ENCODE measurements at regions not wholly inside any gene's neighbourhood (a gene's known extent, or its start where the extent isn't known, plus 50 kb on each side); places are given as distances from the start of the nearest gene placed in this dataset.
"Not testable (repeated sequence)": the region's sequence is repeated elsewhere in the genome, so short reads cannot be mapped to it uniquely, and the experiment has no call there.

- TF ChIP-seq POLR2A (IDR thresholded peaks at IDR 0.05; ENCODE audit: low read length); GATA1 (IDR thresholded peaks at IDR 0.05; ENCODE audit: low read depth, low read length): not testable (repeated sequence)
These were observed 173.2 kb downstream of the TRIM43 start for GRCh38 chr2:95764966-95765365.

All from erythroblast (primary cell).